Suprapubic skin (tissue), 4 donors: ENCODE measurements at regions not wholly inside any gene's neighbourhood (a gene's known extent, or its start where the extent isn't known, plus 50 kb on each side); places are given as distances from the start of the nearest gene placed in this dataset.
A peak's percentile ranks its signal among the peaks of the same experiment; 100 is the strongest.

Source experiments
- DNase-seq, 2 donors: peaks; one replicate each; pipeline ENCODE4 v3.0.0-alpha.2; 2019; ENCODE audit warnings: low spot score in 2 of 2
- H3K27ac ChIP-seq: fragments of 200-600 bp; sonication (generic); one replicate; pipeline ENCODE4 v1.5.1; 2019
- H3K27me3 ChIP-seq: fragments of 200-600 bp; sonication (generic); one replicate; pipeline ENCODE4 v1.5.1; 2019
- H3K36me3 ChIP-seq: fragments of 200-600 bp; sonication (generic); one replicate; pipeline ENCODE4 v1.5.1; 2019
- H3K4me1 ChIP-seq: fragments of 200-600 bp; sonication (generic); one replicate; pipeline ENCODE4 v1.5.1; 2019
- H3K4me3 ChIP-seq: fragments of 200-600 bp; sonication (generic); one replicate; pipeline ENCODE4 v1.5.1; 2019; ENCODE audit warnings: mild to moderate bottlenecking
- H3K9me3 ChIP-seq: fragments of 200-600 bp; sonication (generic); one replicate; pipeline ENCODE4 v1.5.1; 2019
- EP300 ChIP-seq: sonication (generic); formaldehyde crosslinking; IDR thresholded peaks from one replicate; pipeline ENCODE4 v1.6.1; 2017; ENCODE audit warnings: antibody characterized with exemption
- POLR2A ChIP-seq, 2 donors: fragments of 450-650 bp; IDR thresholded peaks; one replicate each; pipeline ENCODE4 v1.6.1; 2017; ENCODE audit warnings: antibody characterized with exemption in 2 of 2, mild to moderate bottlenecking in 2 of 2, moderate library complexity in 2 of 2
- POLR2AphosphoS5 ChIP-seq, 3 donors: sonication (generic); formaldehyde crosslinking; IDR thresholded peaks; one replicate each; pipeline ENCODE4 v1.6.1; 2017; ENCODE audit warnings: antibody characterized with exemption in 3 of 3
- WGBS: methylation state at CpG from one replicate; pipeline ENCODE4 v1.1.5; 2018; 5-methylcytosine and 5-hydroxymethylcytosine counted together
- TF ChIP-seq, protein P1 (sequence below), 2 donors: fragments of 200-600 bp in 1 of 2; fragments of 450-650 bp in 1 of 2; sonication (generic) in 1 of 2; IDR thresholded peaks; one replicate each; pipeline ENCODE4 v1.5.1; 2016 to 2019; ENCODE audit warnings: antibody characterized with exemption in 2 of 2, mild to moderate bottlenecking in 1 of 2, moderate library complexity in 1 of 2

DNA sequence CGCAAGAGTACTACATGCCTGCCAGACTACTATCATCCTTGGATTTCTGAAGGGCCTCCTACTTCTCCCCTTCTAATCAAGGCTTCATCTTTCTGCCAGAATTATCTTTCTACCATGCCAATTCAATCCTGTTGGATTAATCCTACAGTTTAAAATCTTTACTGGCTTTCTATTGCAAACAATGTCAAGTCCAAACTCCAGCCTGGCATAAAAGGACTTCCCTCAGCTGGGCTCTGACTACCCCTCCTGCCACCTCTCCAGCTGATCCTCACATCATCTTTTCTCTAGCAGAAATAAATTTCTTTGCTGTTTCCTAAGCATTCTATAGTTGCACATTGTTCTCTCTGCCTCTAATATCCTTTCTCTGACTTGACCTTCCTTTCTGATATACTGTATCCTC, 119.7 kb upstream of the RAD23B start:
- no peak for DNase-seq
- WGBS, result 90% methylated on average over 1 of the region's 1 CpG
- Histone ChIP-seq H3K27ac (no peak overlapping the region), H3K4me1 (no peaks in the 10 kb centered on the region), H3K4me3 (no peak overlapping the region), H3K36me3 (no peaks in the 10 kb centered on the region), H3K27me3 (peaks cover 8% of the 10 kb centered on the region), H3K9me3 (no peaks in the 10 kb centered on the region)
- TF ChIP-seq, protein P1, sequence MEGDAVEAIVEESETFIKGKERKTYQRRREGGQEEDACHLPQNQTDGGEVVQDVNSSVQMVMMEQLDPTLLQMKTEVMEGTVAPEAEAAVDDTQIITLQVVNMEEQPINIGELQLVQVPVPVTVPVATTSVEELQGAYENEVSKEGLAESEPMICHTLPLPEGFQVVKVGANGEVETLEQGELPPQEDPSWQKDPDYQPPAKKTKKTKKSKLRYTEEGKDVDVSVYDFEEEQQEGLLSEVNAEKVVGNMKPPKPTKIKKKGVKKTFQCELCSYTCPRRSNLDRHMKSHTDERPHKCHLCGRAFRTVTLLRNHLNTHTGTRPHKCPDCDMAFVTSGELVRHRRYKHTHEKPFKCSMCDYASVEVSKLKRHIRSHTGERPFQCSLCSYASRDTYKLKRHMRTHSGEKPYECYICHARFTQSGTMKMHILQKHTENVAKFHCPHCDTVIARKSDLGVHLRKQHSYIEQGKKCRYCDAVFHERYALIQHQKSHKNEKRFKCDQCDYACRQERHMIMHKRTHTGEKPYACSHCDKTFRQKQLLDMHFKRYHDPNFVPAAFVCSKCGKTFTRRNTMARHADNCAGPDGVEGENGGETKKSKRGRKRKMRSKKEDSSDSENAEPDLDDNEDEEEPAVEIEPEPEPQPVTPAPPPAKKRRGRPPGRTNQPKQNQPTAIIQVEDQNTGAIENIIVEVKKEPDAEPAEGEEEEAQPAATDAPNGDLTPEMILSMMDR (IDR thresholded peaks at IDR 0.05), result no peak
- TF ChIP-seq POLR2A (IDR thresholded peaks at IDR 0.05) (no peak), POLR2AphosphoS5 (IDR thresholded peaks at IDR 0.05) (no peak), EP300 (no peak)

DNA sequence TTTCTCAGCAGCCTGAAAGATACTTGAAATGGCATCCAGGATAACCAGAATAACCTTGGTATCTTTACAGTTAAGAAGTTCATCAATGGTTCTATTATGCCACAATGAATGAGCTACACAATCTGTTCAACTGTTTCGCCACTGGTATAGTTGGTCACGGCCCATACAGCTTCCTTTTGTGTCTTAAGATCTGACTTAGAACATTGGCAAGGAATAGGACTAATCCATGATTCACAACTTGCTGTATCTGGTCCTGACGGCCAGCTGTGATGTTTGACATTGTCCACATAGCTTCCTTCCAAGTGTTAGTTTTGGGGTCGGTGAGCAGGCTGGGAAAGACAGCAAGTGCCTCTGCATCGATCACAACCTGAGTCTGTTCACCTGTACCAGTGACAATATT, 113.3 kb upstream of the RAD23B start:
- no peak overlapping the region for H3K27ac ChIP-seq
- DNase-seq, result no peak
- H3K4me1 ChIP-seq, result peaks cover under 1% of the 10 kb centered on the region
- H3K36me3 ChIP-seq, result no peaks in the 10 kb centered on the region
- H3K27me3 ChIP-seq, result no peaks in the 10 kb centered on the region
- H3K4me3 ChIP-seq, result no peak overlapping the region
- no peaks in the 10 kb centered on the region for H3K9me3 ChIP-seq
- TF ChIP-seq, protein P1 (IDR thresholded peaks at IDR 0.05), result no peak
- TF ChIP-seq EP300 (no peak), POLR2AphosphoS5 (IDR thresholded peaks at IDR 0.05) (no peak), POLR2A (IDR thresholded peaks at IDR 0.05) (no peak)
- WGBS, result 76% methylated on average over 5 of the region's 5 CpGs

DNA sequence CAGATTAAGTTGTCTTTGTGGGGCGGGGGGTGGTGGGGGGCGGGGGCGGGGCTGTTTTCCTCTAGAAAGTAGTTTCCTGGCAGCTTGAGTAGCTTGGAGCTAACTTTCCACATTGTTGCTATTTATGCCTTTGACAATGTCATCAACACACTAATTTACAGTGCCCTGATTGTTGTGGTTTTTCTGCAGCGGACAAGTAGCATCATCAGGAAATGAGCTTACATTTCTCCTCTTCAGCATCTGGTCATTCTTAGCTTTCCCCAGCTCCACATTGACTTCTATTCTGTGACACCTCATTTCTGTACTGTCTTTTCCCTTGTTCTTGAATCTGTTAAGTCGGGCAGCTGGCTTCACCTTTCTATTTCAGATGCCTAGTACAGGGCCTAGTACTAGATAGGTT, 112.3 kb upstream of the RAD23B start:
- Histone ChIP-seq H3K27ac (no peak overlapping the region), H3K36me3 (no peaks in the 10 kb centered on the region), H3K4me1 (peaks cover 8% of the 10 kb centered on the region), H3K9me3 (no peaks in the 10 kb centered on the region), H3K27me3 (no peaks in the 10 kb centered on the region), H3K4me3 (no peak overlapping the region)
- WGBS, result 65% methylated on average over 2 of the region's 5 CpGs
- DNase-seq, result no peak
- no peak for TF ChIP-seq POLR2AphosphoS5 (IDR thresholded peaks at IDR 0.05)
- TF ChIP-seq, protein P1 (IDR thresholded peaks at IDR 0.05), result no peak
- no peak for TF ChIP-seq EP300
- no peak for TF ChIP-seq POLR2A (IDR thresholded peaks at IDR 0.05)

DNA sequence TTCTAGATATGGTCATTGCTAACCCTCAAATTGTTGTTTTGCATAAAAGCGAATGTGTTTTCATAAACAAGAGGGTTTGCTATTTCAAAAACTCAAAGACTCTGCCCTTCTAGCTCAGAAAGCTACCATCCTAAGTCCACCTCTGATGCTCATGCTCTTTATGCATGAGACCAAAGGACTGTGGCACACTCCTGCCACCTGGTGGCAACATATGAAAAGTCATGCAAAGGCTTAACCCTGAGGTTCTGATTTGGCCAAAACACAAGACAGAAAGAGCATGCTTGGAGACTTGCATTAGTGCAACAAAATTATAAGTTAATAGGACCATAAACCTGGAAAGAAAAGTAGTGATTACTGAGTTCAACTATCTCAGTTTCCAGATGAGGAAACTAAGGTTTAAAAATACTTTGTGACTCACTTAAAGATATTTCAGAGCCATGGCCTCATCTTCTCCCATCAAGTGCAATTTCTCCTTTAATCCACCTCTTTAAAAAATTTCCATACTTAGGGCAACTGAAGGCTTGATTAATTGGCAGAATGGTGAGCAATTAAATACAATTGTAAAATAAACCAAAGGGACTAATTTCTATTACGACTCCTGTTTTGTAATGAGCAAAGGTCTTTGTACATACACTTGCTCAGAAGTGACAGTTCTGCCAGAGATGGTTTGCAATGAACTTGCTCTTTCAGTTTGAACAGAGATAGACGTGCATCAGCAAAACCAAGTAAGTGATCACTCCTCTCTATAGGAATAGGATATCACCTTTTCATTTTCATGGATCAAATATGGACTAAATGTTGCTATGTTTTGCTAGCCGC, 110.7 kb upstream of the RAD23B start:
- H3K27me3 ChIP-seq, result no peaks in the 10 kb centered on the region
- no peak for TF ChIP-seq POLR2AphosphoS5 (IDR thresholded peaks at IDR 0.05)
- TF ChIP-seq, protein P1 (IDR thresholded peaks at IDR 0.05), result peak; percentile 80 to 87
- no peak for TF ChIP-seq POLR2A (IDR thresholded peaks at IDR 0.05)
- no peak for TF ChIP-seq EP300
- H3K36me3 ChIP-seq, result no peaks in the 10 kb centered on the region
- WGBS, result 69% methylated on average over 4 of the region's 4 CpGs
- peaks cover 19% of the 10 kb centered on the region for H3K4me1 ChIP-seq
- no peak overlapping the region for H3K27ac ChIP-seq
- H3K9me3 ChIP-seq, result no peaks in the 10 kb centered on the region
- no peak overlapping the region for H3K4me3 ChIP-seq
- peak in 1 of 2 donors; percentile 74 for DNase-seq

DNA sequence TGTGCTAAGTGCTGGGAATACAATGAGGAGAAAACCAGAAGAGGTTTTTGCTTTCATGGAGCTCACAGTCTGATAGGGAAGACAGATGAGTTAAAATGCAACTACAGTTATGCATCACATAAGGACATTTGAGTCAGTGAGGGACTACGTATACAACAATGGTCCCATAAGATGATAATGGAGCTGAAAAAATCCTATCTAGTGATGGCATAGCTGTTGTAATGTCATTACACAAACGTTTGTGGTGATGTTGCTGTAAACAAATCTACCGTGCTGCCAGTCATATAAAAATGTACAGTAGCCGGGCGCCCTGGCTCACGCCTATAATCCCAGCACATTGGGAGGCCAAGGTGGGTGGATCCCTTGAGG, 110.1 kb upstream of the RAD23B start:
- WGBS, result 79% methylated on average over 6 of the region's 6 CpGs
- DNase-seq, result no peak
- no peaks in the 10 kb centered on the region for H3K36me3 ChIP-seq
- peaks cover 19% of the 10 kb centered on the region for H3K4me1 ChIP-seq
- H3K27ac ChIP-seq, result no peak overlapping the region
- no peaks in the 10 kb centered on the region for H3K9me3 ChIP-seq
- no peaks in the 10 kb centered on the region for H3K27me3 ChIP-seq
- no peak overlapping the region for H3K4me3 ChIP-seq
- TF ChIP-seq POLR2AphosphoS5 (IDR thresholded peaks at IDR 0.05) (no peak), EP300 (no peak), POLR2A (IDR thresholded peaks at IDR 0.05) (no peak)
- TF ChIP-seq, protein P1 (IDR thresholded peaks at IDR 0.05), result no peak
